NB4 (cell line): ENCODE measurements at regions not wholly inside any gene's neighbourhood (a gene's known extent, or its start where the extent isn't known, plus 50 kb on each side); places are given as distances from the start of the nearest gene placed in this dataset.

Experiments used
- DNase-seq: peaks from one replicate; pipeline ENCODE4 v3.0.0; 2010; ENCODE audit warnings: low read depth
- H3K4me3 ChIP-seq: one replicate; pipeline ENCODE4 v1.5.1; 2011; ENCODE audit warnings: mild to moderate bottlenecking, low read depth, low read length, moderate library complexity
- MYC ChIP-seq: IDR thresholded peaks from 2 replicates; pipeline ENCODE4 v1.6.1; 2011; ENCODE audit warnings: low read depth, low read length
- POLR2A ChIP-seq: IDR thresholded peaks from 2 replicates; pipeline ENCODE4 v1.6.1; 2011; ENCODE audit warnings: mild to moderate bottlenecking; ENCODE audit not compliant: insufficient read length; ENCODE audit errors: extremely low read depth
- TF ChIP-seq, protein P1 (sequence below): IDR thresholded peaks from one replicate; pipeline ENCODE4 v1.5.1; 2012; ENCODE audit warnings: low read depth, low read length
- TF ChIP-seq, protein P2 (sequence below): IDR thresholded peaks from 2 replicates; pipeline ENCODE4 v1.6.1; 2011; ENCODE audit warnings: low read depth, low read length

DNA sequence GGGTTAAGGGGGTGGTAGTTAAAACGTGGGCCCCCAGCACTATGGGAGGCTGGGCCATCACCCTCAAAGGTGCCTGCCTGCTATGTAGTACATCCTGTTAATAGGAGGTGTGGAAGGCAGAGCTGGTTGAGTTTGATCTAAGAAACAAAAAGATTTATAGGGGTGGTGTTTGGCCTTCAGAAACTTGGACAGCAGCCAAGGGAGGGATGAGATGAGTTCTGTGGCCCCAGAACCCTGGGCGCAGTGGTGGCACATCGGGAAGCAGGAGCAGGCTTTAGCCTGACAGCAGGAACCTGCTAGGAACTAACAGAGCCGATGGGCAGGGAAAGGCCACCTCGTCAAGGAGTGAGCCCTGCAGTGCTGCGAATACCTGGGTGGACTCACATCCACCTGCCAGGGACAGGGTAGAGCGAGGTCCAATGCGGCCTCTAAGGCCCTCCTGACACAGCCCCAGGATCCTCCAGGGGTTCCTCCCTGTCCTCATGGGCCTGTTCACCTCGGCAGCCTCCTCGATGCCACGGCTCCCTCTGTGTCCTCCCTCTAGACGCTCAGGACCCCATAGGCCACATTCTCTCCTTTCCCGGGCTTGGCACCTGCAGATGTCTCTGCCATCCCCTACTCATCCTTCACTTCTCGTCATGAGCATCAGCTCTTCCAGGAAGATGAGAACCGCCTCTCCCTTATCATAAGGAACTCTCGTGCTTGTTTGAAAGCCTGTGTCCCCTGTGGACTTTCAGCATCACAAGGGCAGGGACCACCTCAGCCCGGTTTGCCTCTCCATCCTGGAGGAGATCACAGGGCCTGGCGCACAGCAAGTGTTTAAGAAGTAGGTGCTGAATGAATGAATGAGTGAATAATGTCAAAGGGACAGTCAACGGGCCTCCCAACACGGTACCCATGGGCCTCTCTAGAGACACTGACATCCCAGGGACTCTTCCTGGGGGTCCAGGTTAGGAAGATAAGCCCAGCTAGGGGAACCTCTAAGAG, 103.5 kb upstream of the TNRC6C start:
- TF ChIP-seq, protein P1, sequence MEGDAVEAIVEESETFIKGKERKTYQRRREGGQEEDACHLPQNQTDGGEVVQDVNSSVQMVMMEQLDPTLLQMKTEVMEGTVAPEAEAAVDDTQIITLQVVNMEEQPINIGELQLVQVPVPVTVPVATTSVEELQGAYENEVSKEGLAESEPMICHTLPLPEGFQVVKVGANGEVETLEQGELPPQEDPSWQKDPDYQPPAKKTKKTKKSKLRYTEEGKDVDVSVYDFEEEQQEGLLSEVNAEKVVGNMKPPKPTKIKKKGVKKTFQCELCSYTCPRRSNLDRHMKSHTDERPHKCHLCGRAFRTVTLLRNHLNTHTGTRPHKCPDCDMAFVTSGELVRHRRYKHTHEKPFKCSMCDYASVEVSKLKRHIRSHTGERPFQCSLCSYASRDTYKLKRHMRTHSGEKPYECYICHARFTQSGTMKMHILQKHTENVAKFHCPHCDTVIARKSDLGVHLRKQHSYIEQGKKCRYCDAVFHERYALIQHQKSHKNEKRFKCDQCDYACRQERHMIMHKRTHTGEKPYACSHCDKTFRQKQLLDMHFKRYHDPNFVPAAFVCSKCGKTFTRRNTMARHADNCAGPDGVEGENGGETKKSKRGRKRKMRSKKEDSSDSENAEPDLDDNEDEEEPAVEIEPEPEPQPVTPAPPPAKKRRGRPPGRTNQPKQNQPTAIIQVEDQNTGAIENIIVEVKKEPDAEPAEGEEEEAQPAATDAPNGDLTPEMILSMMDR = no peak
- TF ChIP-seq, protein P2, sequence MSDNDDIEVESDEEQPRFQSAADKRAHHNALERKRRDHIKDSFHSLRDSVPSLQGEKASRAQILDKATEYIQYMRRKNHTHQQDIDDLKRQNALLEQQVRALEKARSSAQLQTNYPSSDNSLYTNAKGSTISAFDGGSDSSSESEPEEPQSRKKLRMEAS = no peak
- TF ChIP-seq MYC (no peak), POLR2A (no peak)
- no peak overlapping the region for H3K4me3 ChIP-seq
- no peak for DNase-seq

DNA sequence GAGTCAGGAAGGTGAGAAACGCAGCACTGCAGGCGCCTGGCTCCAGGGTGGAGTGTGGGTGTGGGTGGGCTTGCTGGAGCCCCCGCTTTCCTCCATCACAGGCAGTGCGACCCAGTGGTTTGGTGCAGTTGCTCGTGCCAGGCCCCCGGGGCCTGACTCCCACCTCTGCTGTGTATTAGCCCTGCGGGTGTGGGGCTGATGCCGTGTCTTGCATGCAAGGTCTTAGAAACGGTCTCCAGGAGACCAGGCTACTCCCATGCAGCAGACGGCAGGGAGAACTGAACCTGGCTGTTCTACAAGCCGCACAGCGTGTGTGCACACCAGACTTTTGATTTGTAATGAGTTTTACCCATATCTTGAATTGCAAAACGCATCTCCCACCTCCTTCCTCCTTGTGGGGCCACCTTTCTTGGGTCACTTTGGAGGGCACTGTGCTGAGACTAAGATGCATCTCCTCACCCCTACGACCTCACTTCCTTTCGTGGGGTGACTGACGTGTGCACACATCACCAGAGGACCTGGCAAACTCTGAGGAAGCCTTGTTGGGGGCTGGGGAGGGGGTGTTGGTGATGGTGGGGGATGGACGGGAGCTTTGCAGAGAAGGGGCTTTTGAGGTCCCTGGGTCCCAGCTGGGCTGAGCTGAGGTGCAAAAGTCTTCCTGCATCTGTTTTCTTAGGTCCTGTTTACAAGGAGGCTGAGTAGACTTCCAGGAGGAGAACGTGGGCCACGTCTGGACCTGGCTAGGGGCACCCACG, 101.8 kb upstream of the TNRC6C start:
- DNase-seq = peak; percentile 66
- no peak overlapping the region for H3K4me3 ChIP-seq
- TF ChIP-seq, protein P2 = no peak; the same call in 1 of the 2 replicates
- TF ChIP-seq MYC = no peak
- TF ChIP-seq, protein P1 = no peak

DNA sequence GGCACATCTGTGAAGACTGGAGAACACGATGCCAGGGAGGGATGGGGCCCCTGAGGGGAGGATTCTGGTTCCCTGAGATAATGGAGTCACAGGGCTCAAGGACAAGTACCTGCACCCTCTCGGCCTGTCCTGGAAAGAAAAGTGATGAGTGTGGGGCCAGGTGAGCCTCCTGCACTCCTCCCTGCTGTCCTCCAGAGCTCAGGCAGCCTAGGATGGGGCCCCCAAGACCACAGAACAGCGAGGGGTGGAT, 101.3 kb upstream of the TNRC6C start:
- no peak for DNase-seq
- H3K4me3 ChIP-seq = no peak overlapping the region
- TF ChIP-seq, protein P1 = no peak

DNA sequence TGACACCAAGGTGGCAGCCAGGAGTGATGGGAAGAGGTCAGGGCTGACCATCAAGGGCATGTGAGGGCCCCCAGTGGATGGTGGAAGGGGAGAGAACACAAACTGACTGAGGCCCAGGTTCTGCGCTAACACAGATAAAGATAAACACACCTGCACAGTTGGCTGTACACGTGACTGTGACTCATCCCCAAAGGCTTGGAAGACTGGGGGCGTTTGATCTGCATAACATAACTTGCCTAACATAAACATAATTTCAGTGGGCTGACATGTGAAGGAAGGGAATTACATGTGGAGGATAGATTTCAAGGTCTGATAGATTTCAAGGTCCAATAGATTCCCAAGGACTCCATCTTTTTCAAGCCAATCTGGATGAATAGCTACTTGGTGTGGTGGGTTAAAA, 100.9 kb upstream of the TNRC6C start:
- no peak overlapping the region for H3K4me3 ChIP-seq
- DNase-seq = no peak
- TF ChIP-seq MYC = no peak
- TF ChIP-seq, protein P1 = no peak
- TF ChIP-seq, protein P2 = no peak
- TF ChIP-seq POLR2A = no peak

DNA sequence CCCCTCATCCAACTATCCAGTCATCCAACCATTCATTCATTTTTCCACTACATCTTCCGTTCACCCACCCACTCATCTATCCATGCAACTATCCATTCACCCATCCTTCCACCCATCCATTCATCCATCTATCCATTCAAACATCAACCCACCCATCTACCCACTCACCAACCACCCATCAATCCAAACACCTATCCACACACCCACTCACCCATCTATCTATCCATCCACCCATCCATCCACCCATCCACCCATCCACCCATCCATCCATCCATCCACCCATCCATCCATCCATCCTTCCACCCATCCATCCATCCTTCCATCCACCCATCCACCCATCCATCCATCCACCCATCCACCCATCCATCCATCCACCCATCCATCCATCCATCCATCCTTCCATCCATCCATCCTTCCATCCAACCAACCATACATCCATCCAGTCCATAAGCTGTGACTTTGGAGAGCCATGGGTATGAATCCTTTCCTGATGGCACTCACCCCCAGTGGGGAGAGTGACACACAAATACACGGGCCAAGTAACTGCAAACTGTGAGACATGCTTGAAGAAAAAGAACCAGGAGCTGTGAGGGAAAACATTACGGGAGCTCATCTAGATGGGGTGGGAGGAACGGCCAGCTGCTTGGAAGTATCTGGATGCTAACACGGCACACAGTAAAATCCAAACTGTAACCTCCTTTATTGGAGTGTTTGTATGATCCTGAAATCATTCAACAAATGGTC, 100.0 kb upstream of the TNRC6C start:
- H3K4me3 ChIP-seq = no peak overlapping the region
- TF ChIP-seq MYC (no peak), POLR2A (no peak)
- TF ChIP-seq, protein P2 = no peak
- TF ChIP-seq, protein P1 = no peak
- no peak for DNase-seq
